Tibial nerve (tissue), 4 donors: ENCODE measurements at regions not wholly inside any gene's neighbourhood (a gene's known extent, or its start where the extent isn't known, plus 50 kb on each side); places are given as distances from the start of the nearest gene placed in this dataset.

Experiments
- DNase-seq, 2 donors: peaks; one replicate each; pipeline ENCODE4 v3.0.0-alpha.2; 2019; ENCODE audit warnings: low spot score in 2 of 2
- H3K27ac ChIP-seq, 4 donors: fragments of 200-600 bp; sonication (generic) in 3 of 4; one replicate each; pipeline ENCODE4 v1.5.1; 2017 to 2019; ENCODE audit warnings: mild to moderate bottlenecking in 1 of 4
- H3K27me3 ChIP-seq, 2 donors: fragments of 200-600 bp; sonication (generic) in 1 of 2; one replicate each; pipeline versions ENCODE4 v1.5.1 to v1.6.0; 2017 to 2019
- H3K36me3 ChIP-seq, 3 donors: fragments of 200-600 bp; sonication (generic); one replicate each; pipeline ENCODE4 v1.5.1; 2018 to 2019
- H3K4me1 ChIP-seq, 4 donors: fragments of 200-600 bp; sonication (generic) in 3 of 4; one replicate each; pipeline ENCODE4 v1.5.1; 2017 to 2019
- H3K4me3 ChIP-seq, 4 donors: fragments of 200-600 bp; sonication (generic) in 3 of 4; one replicate each; pipeline ENCODE4 v1.5.1; 2017 to 2019; ENCODE audit warnings: mild to moderate bottlenecking in 1 of 4, moderate library complexity in 1 of 4
- H3K9me3 ChIP-seq, 4 donors: fragments of 200-600 bp; sonication (generic) in 3 of 4; one replicate each; pipeline ENCODE4 v1.5.1; 2017 to 2019
- CTCF ChIP-seq, 5 experiments: fragments of 200-600 bp in 3 of 5; fragments of 450-650 bp in 2 of 5; sonication (generic) in 3 of 5; IDR thresholded peaks; one replicate each; pipeline ENCODE4 v1.5.1; 2016 to 2019; ENCODE audit warnings: antibody characterized with exemption in 5 of 5, mild to moderate bottlenecking in 3 of 5, moderate library complexity in 2 of 5
- EP300 ChIP-seq, 2 donors: sonication (generic); formaldehyde crosslinking; IDR thresholded peaks; one replicate each; pipeline ENCODE4 v1.6.1; 2017; ENCODE audit warnings: antibody characterized with exemption in 2 of 2, mild to moderate bottlenecking in 1 of 2
- POLR2A ChIP-seq, 2 donors: fragments of 450-650 bp; IDR thresholded peaks; one replicate each; pipeline ENCODE4 v1.6.1; 2017; ENCODE audit warnings: antibody characterized with exemption in 2 of 2, mild to moderate bottlenecking in 2 of 2, moderate library complexity in 2 of 2
- WGBS, 2 donors: methylation state at CpG; one replicate each; pipeline ENCODE4 v1.1.5; 2018; 5-methylcytosine and 5-hydroxymethylcytosine counted together

GRCh38 chr7:40937879-40938278 lies 765.0 kb downstream of the INHBA start:
- Histone ChIP-seq H3K4me3 (no peak overlapping the region), H3K36me3 (no peaks in the 10 kb centered on the region), H3K27me3 (no peaks in the 10 kb centered on the region), H3K27ac (no peak overlapping the region), H3K4me1 (no peaks in the 10 kb centered on the region), H3K9me3 (peaks cover 0 to 17% (median 0%) of the 10 kb centered on the region in 4 donors)
- no peak for DNase-seq
- no peak for TF ChIP-seq POLR2A (IDR thresholded peaks at IDR 0.05)
- no peak for TF ChIP-seq EP300 (IDR thresholded peaks at IDR 0.05)
- TF ChIP-seq CTCF (IDR thresholded peaks at IDR 0.05), result no peak
- WGBS, 2 donors, result 56 to 78% methylated on average over 2 of the region's 2 CpGs

- Histone ChIP-seq H3K36me3 (no peaks in the 10 kb centered on the region), H3K9me3 (peaks cover 0 to 7% (median 0%) of the 10 kb centered on the region in 4 donors), H3K4me1 (no peaks in the 10 kb centered on the region), H3K4me3 (no peak overlapping the region), H3K27me3 (no peaks in the 10 kb centered on the region), H3K27ac (no peak overlapping the region)
- WGBS, 2 donors, result 96 to 99% methylated on average over 2 of the region's 2 CpGs
- no peak for TF ChIP-seq EP300 (IDR thresholded peaks at IDR 0.05)
- no peak for TF ChIP-seq POLR2A (IDR thresholded peaks at IDR 0.05)
- TF ChIP-seq CTCF (IDR thresholded peaks at IDR 0.05), result no peak
- no peak for DNase-seq
Observed at GRCh38 chr7:40935435-40935834, 767.5 kb downstream of the INHBA start.

- peaks cover 0 to 8% (median 0%) of the 10 kb centered on the region in 4 donors for H3K9me3 ChIP-seq
- no peaks in the 10 kb centered on the region for H3K4me1 ChIP-seq
- no peaks in the 10 kb centered on the region for H3K36me3 ChIP-seq
- DNase-seq, result no peak
- 60 to 64% methylated on average over 1 of the region's 1 CpG for WGBS, 2 donors
- H3K27me3 ChIP-seq, result no peaks in the 10 kb centered on the region
- no peak for TF ChIP-seq CTCF (IDR thresholded peaks at IDR 0.05)
- TF ChIP-seq POLR2A (IDR thresholded peaks at IDR 0.05), result no peak
- TF ChIP-seq EP300 (IDR thresholded peaks at IDR 0.05), result no peak
- no peak overlapping the region for H3K27ac ChIP-seq
- no peak overlapping the region for H3K4me3 ChIP-seq
Observed at GRCh38 chr7:40923626-40924025, 779.3 kb downstream of the INHBA start.

GRCh38 chr7:40922316-40922670 lies 780.6 kb downstream of the INHBA start:
- H3K4me1 ChIP-seq, result no peaks in the 10 kb centered on the region
- H3K27ac ChIP-seq, result no peak overlapping the region
- DNase-seq, result no peak
- no peak overlapping the region for H3K4me3 ChIP-seq
- WGBS, 2 donors, result 91 to 93% methylated on average over 1 of the region's 1 CpG
- H3K9me3 ChIP-seq, result peaks cover 0 to 3% (median 0%) of the 10 kb centered on the region in 4 donors
- H3K36me3 ChIP-seq, result no peaks in the 10 kb centered on the region
- TF ChIP-seq POLR2A (IDR thresholded peaks at IDR 0.05) (no peak), EP300 (IDR thresholded peaks at IDR 0.05) (no peak), CTCF (IDR thresholded peaks at IDR 0.05) (no peak)
- no peaks in the 10 kb centered on the region for H3K27me3 ChIP-seq

GRCh38 chr7:40921589-40922315 lies 781.1 kb downstream of the INHBA start:
- Histone ChIP-seq H3K4me3 (no peak overlapping the region), H3K9me3 (peaks cover 0 to 3% (median 0%) of the 10 kb centered on the region in 4 donors), H3K27ac (no peak overlapping the region), H3K36me3 (no peaks in the 10 kb centered on the region), H3K4me1 (no peaks in the 10 kb centered on the region), H3K27me3 (no peaks in the 10 kb centered on the region)
- DNase-seq, result no peak
- TF ChIP-seq POLR2A (IDR thresholded peaks at IDR 0.05), result no peak
- TF ChIP-seq CTCF (IDR thresholded peaks at IDR 0.05), result no peak
- no peak for TF ChIP-seq EP300 (IDR thresholded peaks at IDR 0.05)
- WGBS, 2 donors, result 71 to 79% methylated on average over 7 of the region's 7 CpGs
